ENCODE measurements at regions not wholly inside any gene's neighbourhood (a gene's known extent, or its start where the extent isn't known, plus 50 kb on each side); places are given as distances from the start of the nearest gene placed in this dataset.

DNA sequence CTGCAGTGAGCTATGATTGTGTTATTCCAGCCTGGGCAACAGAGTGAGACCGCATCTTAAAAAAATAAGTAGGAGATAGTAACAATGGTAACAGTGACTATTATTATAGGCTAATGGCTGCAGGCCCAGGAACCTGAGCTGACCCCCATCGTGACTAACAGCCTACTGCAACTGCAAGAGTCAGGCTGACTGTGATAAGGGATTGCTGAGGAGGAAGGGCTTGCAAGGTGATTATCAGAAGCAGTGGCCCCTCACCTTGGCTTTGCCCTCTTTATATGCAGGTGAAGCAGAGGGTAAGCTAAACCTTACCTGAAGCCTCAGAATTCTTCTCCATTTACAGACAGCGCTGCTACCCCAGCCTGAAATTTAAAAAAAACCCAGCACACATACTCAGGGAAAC lies 83.9 kb upstream of the SDK1 start:
- intact Hi-C loops (cut with DNase I): no loop called here
- Histone ChIP-seq H3K9me3 (no peaks in the 10 kb centered on the region), H3K4me3 (no peak overlapping the region), H3K27ac (no peak overlapping the region), H3K36me3 (no peaks in the 10 kb centered on the region), H3K27me3 (no peaks in the 10 kb centered on the region), H3K4me1 (peaks cover 0 to 13% (median 9%) of the 10 kb centered on the region in 4 donors)
- DNase-seq: no peak
- TF ChIP-seq EP300 (IDR thresholded peaks at IDR 0.05) (no peak), POLR2A (IDR thresholded peaks at IDR 0.05) (no peak)
- 86 to 92% methylated on average over 3 of the region's 3 CpGs for WGBS, 2 donors

- no peak for DNase-seq
- Histone ChIP-seq H3K4me1 (peaks cover 0 to 13% (median 9%) of the 10 kb centered on the region in 4 donors), H3K36me3 (no peaks in the 10 kb centered on the region), H3K27me3 (no peaks in the 10 kb centered on the region), H3K4me3 (no peak overlapping the region), H3K9me3 (no peaks in the 10 kb centered on the region), H3K27ac (no peak overlapping the region)
- intact Hi-C loops (cut with DNase I): no loop called here
- 13 to 28% methylated on average over 10 of the region's 10 CpGs for WGBS, 2 donors
- no peak for TF ChIP-seq POLR2AphosphoS5 (IDR thresholded peaks at IDR 0.05)
Observed at GRCh38 chr7:3218411-3219225, 82.4 kb upstream of the SDK1 start.

- DNase-seq: no peak
- 63 to 73% methylated on average over 7 of the region's 7 CpGs for WGBS, 2 donors
- Histone ChIP-seq H3K27me3 (no peaks in the 10 kb centered on the region), H3K4me1 (no peaks in the 10 kb centered on the region), H3K27ac (no peak overlapping the region), H3K36me3 (no peaks in the 10 kb centered on the region), H3K9me3 (no peaks in the 10 kb centered on the region), H3K4me3 (no peak overlapping the region)
- no peak for TF ChIP-seq EP300 (IDR thresholded peaks at IDR 0.05)
- no peak for TF ChIP-seq CTCF (IDR thresholded peaks at IDR 0.05)
- no peak for TF ChIP-seq POLR2AphosphoS5 (IDR thresholded peaks at IDR 0.05)
- no peak for TF ChIP-seq POLR2A (IDR thresholded peaks at IDR 0.05)
- intact Hi-C loops (cut with DNase I): no loop called here
Observed at GRCh38 chr7:3229904-3230470, 71.1 kb upstream of the SDK1 start.

DNA sequence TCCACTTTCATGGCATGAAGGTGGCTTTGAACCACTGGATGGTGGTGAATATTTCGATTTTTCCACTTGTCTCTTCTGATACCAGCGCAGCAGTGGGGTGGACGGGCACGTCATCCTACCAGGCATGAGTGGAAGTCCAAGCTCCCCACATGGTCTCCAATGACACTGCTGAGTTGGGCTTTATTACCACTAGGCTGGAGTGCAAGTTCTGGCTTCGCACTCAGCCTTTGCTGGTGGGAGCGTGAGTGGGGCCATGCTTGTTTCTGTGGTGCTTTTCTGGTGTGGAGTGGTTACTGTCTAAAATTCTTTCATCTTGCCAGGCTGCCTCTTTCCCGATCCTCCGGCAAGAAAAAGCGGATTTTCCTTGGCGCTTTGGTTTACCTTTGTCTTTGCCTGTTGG lies 70.1 kb upstream of the SDK1 start:
- Histone ChIP-seq H3K36me3 (no peaks in the 10 kb centered on the region), H3K4me3 (no peak overlapping the region), H3K27ac (no peak overlapping the region), H3K9me3 (peaks cover 0 to 3% (median 1%) of the 10 kb centered on the region in 4 donors), H3K4me1 (no peaks in the 10 kb centered on the region), H3K27me3 (no peaks in the 10 kb centered on the region)
- intact Hi-C loops (cut with DNase I): no loop called here
- 90 to 96% methylated on average over 10 of the region's 10 CpGs for WGBS, 2 donors
- DNase-seq: no peak
- TF ChIP-seq POLR2A (IDR thresholded peaks at IDR 0.05) (no peak), EP300 (IDR thresholded peaks at IDR 0.05) (no peak), CTCF (IDR thresholded peaks at IDR 0.05) (no peak), POLR2AphosphoS5 (IDR thresholded peaks at IDR 0.05) (no peak)

- H3K27ac ChIP-seq: no peak overlapping the region
Observed at GRCh38 chr7:3232228-3232627, 68.8 kb upstream of the SDK1 start.

More at GRCh38 chr7:3232228-3232627, 68.8 kb upstream of the SDK1 start:
- Histone ChIP-seq H3K36me3 (no peaks in the 10 kb centered on the region), H3K27me3 (no peaks in the 10 kb centered on the region), H3K4me3 (no peak overlapping the region), H3K9me3 (peaks cover 0 to 9% (median 4%) of the 10 kb centered on the region in 4 donors), H3K4me1 (no peaks in the 10 kb centered on the region)
- DNase-seq: no peak
- intact Hi-C loops (cut with DNase I): no loop called here
- TF ChIP-seq CTCF (IDR thresholded peaks at IDR 0.05): no peak
- no peak for TF ChIP-seq POLR2AphosphoS5 (IDR thresholded peaks at IDR 0.05)
- no peak for TF ChIP-seq EP300 (IDR thresholded peaks at IDR 0.05)
- TF ChIP-seq POLR2A (IDR thresholded peaks at IDR 0.05): no peak
- WGBS, 2 donors: 85 to 95% methylated on average over 2 of the region's 2 CpGs
